Ascending aorta (tissue), 2 donors: ENCODE measurements at regions not wholly inside any gene's neighbourhood (a gene's known extent, or its start where the extent isn't known, plus 50 kb on each side); places are given as distances from the start of the nearest gene placed in this dataset.

Experiments used
- DNase-seq, 2 donors: peaks; one replicate each; pipeline ENCODE4 v3.0.0-alpha.2; 2019; ENCODE audit warnings: low spot score in 2 of 2
- H3K27ac ChIP-seq, 2 donors: fragments of 200-600 bp; sonication (generic); one replicate each; pipeline ENCODE4 v1.5.1; 2016 to 2017; ENCODE audit warnings: mild to moderate bottlenecking in 1 of 2
- H3K27me3 ChIP-seq: fragments of 200-600 bp; sonication (generic); one replicate; pipeline ENCODE4 v1.5.1; 2017
- H3K36me3 ChIP-seq, 2 donors: fragments of 200-600 bp; sonication (generic); one replicate each; pipeline ENCODE4 v1.5.1; 2016
- H3K4me1 ChIP-seq, 2 donors: fragments of 200-600 bp; sonication (generic); one replicate each; pipeline ENCODE4 v1.5.1; 2016 to 2017; ENCODE audit warnings: mild to moderate bottlenecking in 1 of 2
- H3K4me3 ChIP-seq, 2 donors: fragments of 200-600 bp; sonication (generic); one replicate each; pipeline ENCODE4 v1.5.1; 2016 to 2017; ENCODE audit warnings: mild to moderate bottlenecking in 1 of 2
- H3K9me3 ChIP-seq, 2 donors: fragments of 200-600 bp; sonication (generic); one replicate each; pipeline ENCODE4 v1.5.1; 2016
- intact Hi-C: fragments of 100-400 bp; cut with DNase I; formaldehyde crosslinking; loops from one replicate; pipeline ENCODE4 v1.15.1; 2023
- TF ChIP-seq, protein P1 (sequence below), 3 experiments: fragments of 200-600 bp in 2 of 3; fragments of 450-650 bp in 1 of 3; sonication (generic) in 2 of 3; IDR thresholded peaks; one replicate each; pipeline ENCODE4 v1.5.1; 2016 to 2019; ENCODE audit warnings: antibody characterized with exemption in 3 of 3, mild to moderate bottlenecking in 1 of 3, moderate library complexity in 1 of 3

DNA sequence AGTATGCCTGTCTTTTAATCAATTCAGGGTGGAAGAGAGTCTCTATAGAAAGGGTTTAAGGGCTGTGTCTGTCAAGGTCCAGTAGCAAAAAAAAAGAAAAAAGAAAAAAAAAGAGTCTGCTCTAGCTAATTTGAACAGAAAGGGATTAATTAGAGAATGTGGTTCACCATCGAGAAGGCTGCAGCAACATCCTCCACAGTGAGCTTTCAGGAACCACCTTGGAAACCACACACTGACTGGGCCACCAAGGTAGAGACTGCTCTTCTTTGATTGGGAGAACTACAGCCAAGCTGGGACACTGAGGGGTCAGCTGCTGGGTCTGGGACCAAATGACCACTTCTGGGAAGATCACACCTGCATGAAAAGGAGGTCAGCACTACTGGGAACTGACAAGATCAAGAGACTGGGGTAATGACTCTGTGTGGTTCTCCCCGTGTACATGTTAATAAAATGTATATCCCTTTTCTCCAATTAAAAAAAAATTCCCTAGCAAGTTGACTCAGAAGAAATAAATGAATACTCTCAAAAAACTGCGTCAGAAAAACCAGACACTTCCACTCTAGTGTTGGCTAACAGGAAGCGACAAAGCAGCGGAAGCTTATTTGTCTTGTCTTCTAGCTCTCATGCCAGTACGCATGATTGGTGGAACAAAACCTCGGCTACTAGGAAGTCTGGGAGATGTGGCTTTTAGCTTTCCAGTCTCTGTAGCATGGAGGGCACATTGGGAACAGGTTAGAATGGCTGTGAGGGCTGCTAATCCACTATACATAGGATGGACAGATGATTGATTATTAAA lies 60.0 kb upstream of the IVNS1ABP start:
- DNase-seq, result no peak
- Histone ChIP-seq H3K4me3 (no peak overlapping the region), H3K27me3 (no peaks in the 10 kb centered on the region), H3K27ac (no peak overlapping the region), H3K4me1 (no peaks in the 10 kb centered on the region), H3K9me3 (no peaks in the 10 kb centered on the region), H3K36me3 (no peaks in the 10 kb centered on the region)
- intact Hi-C loops, result no loop called here
- TF ChIP-seq, protein P1, sequence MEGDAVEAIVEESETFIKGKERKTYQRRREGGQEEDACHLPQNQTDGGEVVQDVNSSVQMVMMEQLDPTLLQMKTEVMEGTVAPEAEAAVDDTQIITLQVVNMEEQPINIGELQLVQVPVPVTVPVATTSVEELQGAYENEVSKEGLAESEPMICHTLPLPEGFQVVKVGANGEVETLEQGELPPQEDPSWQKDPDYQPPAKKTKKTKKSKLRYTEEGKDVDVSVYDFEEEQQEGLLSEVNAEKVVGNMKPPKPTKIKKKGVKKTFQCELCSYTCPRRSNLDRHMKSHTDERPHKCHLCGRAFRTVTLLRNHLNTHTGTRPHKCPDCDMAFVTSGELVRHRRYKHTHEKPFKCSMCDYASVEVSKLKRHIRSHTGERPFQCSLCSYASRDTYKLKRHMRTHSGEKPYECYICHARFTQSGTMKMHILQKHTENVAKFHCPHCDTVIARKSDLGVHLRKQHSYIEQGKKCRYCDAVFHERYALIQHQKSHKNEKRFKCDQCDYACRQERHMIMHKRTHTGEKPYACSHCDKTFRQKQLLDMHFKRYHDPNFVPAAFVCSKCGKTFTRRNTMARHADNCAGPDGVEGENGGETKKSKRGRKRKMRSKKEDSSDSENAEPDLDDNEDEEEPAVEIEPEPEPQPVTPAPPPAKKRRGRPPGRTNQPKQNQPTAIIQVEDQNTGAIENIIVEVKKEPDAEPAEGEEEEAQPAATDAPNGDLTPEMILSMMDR (IDR thresholded peaks at IDR 0.05), result no peak

DNA sequence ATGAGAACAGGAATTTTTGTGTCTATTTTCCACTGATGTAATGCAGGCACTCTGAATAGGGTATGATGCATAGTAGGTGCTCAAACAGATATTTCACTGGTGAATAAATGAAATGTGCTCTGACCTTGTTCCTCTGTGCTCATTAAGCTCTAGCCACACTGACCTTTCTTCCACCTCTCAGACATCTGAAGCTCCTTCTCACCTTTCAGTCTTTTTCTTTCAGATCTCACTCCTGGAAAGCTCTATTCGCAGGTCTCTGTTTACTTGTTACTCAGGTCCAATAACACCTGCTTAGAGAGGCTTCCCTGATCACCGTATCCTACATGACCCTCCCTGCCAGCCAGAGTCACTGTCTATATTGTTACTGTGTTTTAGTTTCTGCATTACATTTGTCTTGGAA lies 59.2 kb upstream of the IVNS1ABP start:
- DNase-seq, result no peak
- Histone ChIP-seq H3K9me3 (no peaks in the 10 kb centered on the region), H3K27ac (no peak overlapping the region), H3K4me3 (no peak overlapping the region), H3K4me1 (no peaks in the 10 kb centered on the region), H3K27me3 (no peaks in the 10 kb centered on the region), H3K36me3 (no peaks in the 10 kb centered on the region)
- intact Hi-C loops, result no loop called here
- TF ChIP-seq, protein P1 (IDR thresholded peaks at IDR 0.05), result no peak

DNA sequence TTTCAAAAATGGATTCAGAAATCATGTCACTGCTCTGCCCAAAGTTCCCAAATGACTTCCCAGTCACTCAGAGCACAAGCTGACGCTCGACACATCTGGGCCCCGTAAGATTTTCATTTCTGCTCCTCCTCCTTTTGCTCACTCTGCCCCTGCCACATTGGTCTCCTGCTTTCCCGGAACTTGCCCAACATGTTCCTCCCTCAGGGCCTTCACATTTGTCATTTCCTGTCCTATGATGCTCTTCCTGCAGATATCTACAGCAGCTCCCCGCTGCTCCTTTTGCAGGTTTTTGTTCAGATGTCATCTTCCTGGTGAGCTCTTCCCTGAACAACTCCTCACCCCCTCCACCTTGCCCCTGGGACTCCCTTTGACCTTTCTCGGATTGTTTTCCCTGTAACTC lies 58.5 kb upstream of the IVNS1ABP start:
- peak; percentile 36 to 67 for DNase-seq
- peak overlapping the region in 1 of 2 donors; percentile 11 for H3K27ac ChIP-seq
- no peaks in the 10 kb centered on the region for H3K27me3 ChIP-seq
- TF ChIP-seq, protein P1 (IDR thresholded peaks at IDR 0.05), result no peak
- no peaks in the 10 kb centered on the region for H3K9me3 ChIP-seq
- H3K4me3 ChIP-seq, result no peak overlapping the region
- intact Hi-C loops, result no loop called here
- H3K4me1 ChIP-seq, result no peaks in the 10 kb centered on the region
- H3K36me3 ChIP-seq, result no peaks in the 10 kb centered on the region

DNA sequence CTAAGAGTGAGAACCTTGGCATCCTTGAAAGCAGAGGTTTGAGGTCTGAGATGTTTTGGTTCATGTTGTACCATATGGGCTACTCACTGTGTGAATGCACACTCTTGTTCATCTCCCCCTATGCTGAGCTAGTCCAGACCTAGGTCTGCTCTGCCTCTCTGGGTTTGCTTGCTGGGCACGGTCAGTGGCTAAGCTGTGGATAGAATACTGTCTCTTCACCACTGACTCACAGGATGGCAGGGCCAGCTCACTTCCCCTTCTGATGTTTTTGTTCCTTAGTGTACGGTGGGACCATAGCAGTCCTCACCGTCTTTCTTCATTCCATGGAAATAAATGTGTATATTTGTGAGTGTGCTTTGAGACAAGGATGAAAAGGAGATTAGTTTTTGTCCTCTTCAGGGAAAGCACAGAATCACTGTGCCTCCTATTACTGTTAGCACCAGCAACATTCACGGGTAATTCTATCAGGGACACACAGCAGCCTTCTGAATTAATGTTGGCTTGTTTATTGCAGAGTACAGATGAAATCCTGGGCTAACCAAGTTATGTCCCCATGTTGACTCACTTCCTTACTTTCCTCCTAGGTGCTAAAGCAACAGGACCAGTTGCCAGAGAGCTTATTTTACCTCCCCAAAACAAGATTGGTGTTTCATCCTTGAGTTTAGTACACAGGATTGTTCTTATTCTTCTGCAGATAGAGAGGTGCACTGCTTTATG lies 56.9 kb upstream of the IVNS1ABP start:
- Histone ChIP-seq H3K4me3 (no peak overlapping the region), H3K4me1 (peaks cover 0 to 4% of the 10 kb centered on the region in 2 donors), H3K27me3 (no peaks in the 10 kb centered on the region), H3K36me3 (no peaks in the 10 kb centered on the region), H3K9me3 (no peaks in the 10 kb centered on the region), H3K27ac (no peak overlapping the region)
- intact Hi-C loops, result no loop called here
- TF ChIP-seq, protein P1 (IDR thresholded peaks at IDR 0.05), result no peak
- peak in 1 of 2 donors; percentile 66 for DNase-seq

DNA sequence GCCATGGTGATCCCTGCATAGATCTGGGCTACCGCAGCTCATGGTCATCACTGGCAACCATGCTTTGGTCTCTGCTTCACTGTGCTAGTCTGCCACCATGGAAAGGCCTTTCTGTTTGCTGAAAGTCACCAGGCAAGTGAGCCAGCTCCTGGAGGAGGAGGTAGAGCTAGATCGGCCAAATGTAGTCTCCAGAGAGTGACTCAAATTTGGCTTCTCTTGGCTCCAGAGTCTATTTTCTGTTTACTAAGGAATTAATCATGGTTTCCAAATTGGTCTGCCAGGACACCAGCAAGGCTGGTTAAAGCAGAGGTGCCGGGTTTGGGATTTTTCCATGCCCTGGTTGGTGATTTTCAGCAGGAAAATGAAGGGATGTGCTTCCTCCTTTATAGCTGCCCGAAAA lies 52.7 kb upstream of the IVNS1ABP start:
- peaks cover 0 to 4% of the 10 kb centered on the region in 2 donors for H3K4me1 ChIP-seq
- H3K4me3 ChIP-seq, result no peak overlapping the region
- intact Hi-C loops, result no loop called here
- H3K27me3 ChIP-seq, result no peaks in the 10 kb centered on the region
- H3K9me3 ChIP-seq, result no peaks in the 10 kb centered on the region
- H3K36me3 ChIP-seq, result no peaks in the 10 kb centered on the region
- no peak overlapping the region for H3K27ac ChIP-seq
- DNase-seq, result no peak
- TF ChIP-seq, protein P1 (IDR thresholded peaks at IDR 0.05), result no peak
